WTC11 (cell line): ENCODE measurements at regions not wholly inside any gene's neighbourhood (a gene's known extent, or its start where the extent isn't known, plus 50 kb on each side); places are given as distances from the start of the nearest gene placed in this dataset.

Experiments
- ATAC-seq: fragments of 200-7000 bp; cut with Tn5 transposase; 2 replicates; pipeline ENCODE4 v1.10.0; 2021; ENCODE audit warnings: mild to moderate bottlenecking, moderate library complexity
- CTCF ChIA-PET: fragments of 300-600 bp; sonication (Branson Sonifier 250); formaldehyde crosslinking; loops from one replicate; lab custom pipeline; 2021; ENCODE audit warnings: antibody characterized with exemption; lab: Charles Lee
- POLR2A ChIA-PET: fragments of 350-600 bp; sonication (Branson Sonifier 250); formaldehyde crosslinking; loops from one replicate; lab custom pipeline; 2021; ENCODE audit warnings: antibody characterized with exemption; lab: Charles Lee
- DNase-seq: peaks from one replicate; pipeline ENCODE4 v3.0.0; 2021; ENCODE audit warnings: low spot score
- H3K27ac Mint-ChIP-seq: 2 replicates; pipeline ENCODE4 v1.8.0; 2021; ENCODE audit warnings: mixed read lengths
- H3K27me3 Mint-ChIP-seq: 2 replicates; pipeline ENCODE4 v1.8.0; 2021; ENCODE audit warnings: low read depth, mild to moderate bottlenecking, moderate library complexity, mixed read lengths
- H3K36me3 Mint-ChIP-seq: 2 replicates; pipeline ENCODE4 v1.8.0; 2021; ENCODE audit warnings: mixed read lengths
- H3K4me1 Mint-ChIP-seq: 2 replicates; pipeline ENCODE4 v1.8.0; 2022; ENCODE audit warnings: mixed read lengths
- H3K4me3 Mint-ChIP-seq: 2 replicates; pipeline ENCODE4 v1.8.0; 2021; ENCODE audit warnings: mild to moderate bottlenecking, moderate library complexity, mixed read lengths
- H3K9me3 Mint-ChIP-seq: 2 replicates; pipeline ENCODE4 v1.8.0; 2021; ENCODE audit warnings: mixed read lengths
- CREB1 ChIP-seq: sonication (generic); formaldehyde crosslinking; IDR thresholded peaks from 2 replicates; pipeline ENCODE4 v1.8.0; 2023; ENCODE audit warnings: mild to moderate bottlenecking, missing genetic modification reagents
- FOXK1 ChIP-seq: sonication (generic); formaldehyde crosslinking; IDR thresholded peaks from 2 replicates; pipeline ENCODE4 v1.8.0; 2022; ENCODE audit warnings: mild to moderate bottlenecking, moderate library complexity, missing genetic modification reagents
- FOXP1 ChIP-seq: sonication (generic); formaldehyde crosslinking; IDR thresholded peaks from 2 replicates; pipeline ENCODE4 v1.8.0; 2022; ENCODE audit warnings: missing genetic modification reagents, mild to moderate bottlenecking, moderate library complexity, borderline replicate concordance
- GABPB1 ChIP-seq: sonication (generic); formaldehyde crosslinking; IDR thresholded peaks from 2 replicates; pipeline ENCODE4 v1.8.1; 2023; ENCODE audit warnings: mild to moderate bottlenecking, missing genetic modification reagents
- GTF2I ChIP-seq: fragments of 250-450 bp; sonication (Bioruptor Pico); conservative IDR thresholded peaks from 2 replicates; pipeline ENCODE4 v1.4.0; 2021; ENCODE audit warnings: mild to moderate bottlenecking
- NR3C1 ChIP-seq: sonication (generic); formaldehyde crosslinking; conservative IDR thresholded peaks from 2 replicates; pipeline ENCODE4 v1.8.1; 2023; ENCODE audit warnings: low read depth, mild to moderate bottlenecking, missing genetic modification reagents
- PRRX2 ChIP-seq: fragments of 250-450 bp; sonication (Bioruptor Pico); IDR thresholded peaks from 2 replicates; pipeline ENCODE4 v1.8.0; 2021; ENCODE audit warnings: mild to moderate bottlenecking
- RORB ChIP-seq: fragments of 250-450 bp; sonication (Bioruptor Pico); IDR thresholded peaks from 2 replicates; pipeline ENCODE4 v1.9.0; 2021; ENCODE audit warnings: mild to moderate bottlenecking
- SMAD3 ChIP-seq: sonication (generic); formaldehyde crosslinking; IDR thresholded peaks from 2 replicates; pipeline ENCODE4 v1.8.0; 2022; ENCODE audit warnings: missing genetic modification reagents, mild to moderate bottlenecking, borderline replicate concordance
- TEAD4 ChIP-seq: sonication (generic); formaldehyde crosslinking; IDR thresholded peaks from 2 replicates; pipeline ENCODE4 v1.8.0; 2022; ENCODE audit warnings: mild to moderate bottlenecking, missing genetic modification reagents
- ZNF396 ChIP-seq: fragments of 250-450 bp; sonication (Bioruptor Pico); IDR thresholded peaks from 2 replicates; pipeline ENCODE4 v1.8.0; 2021; ENCODE audit warnings: mild to moderate bottlenecking, moderate library complexity, borderline replicate concordance
- ZNF671 ChIP-seq: fragments of 250-450 bp; sonication (Bioruptor Pico); IDR thresholded peaks from 2 replicates; pipeline ENCODE4 v1.8.0; 2021; ENCODE audit warnings: mild to moderate bottlenecking
- TF ChIP-seq, protein P1 (sequence below): sonication (generic); formaldehyde crosslinking; IDR thresholded peaks from 2 replicates; pipeline ENCODE4 v1.8.0; 2022; ENCODE audit warnings: mild to moderate bottlenecking, missing genetic modification reagents
- TF ChIP-seq, protein P2 (sequence below): sonication (generic); formaldehyde crosslinking; IDR thresholded peaks from 2 replicates; pipeline ENCODE4 v1.8.1; 2022; ENCODE audit warnings: mild to moderate bottlenecking, moderate library complexity, missing genetic modification reagents
- TF ChIP-seq, protein P3 (sequence below): sonication (generic); formaldehyde crosslinking; IDR thresholded peaks from 2 replicates; pipeline ENCODE4 v1.8.0; 2023; ENCODE audit warnings: mild to moderate bottlenecking, missing genetic modification reagents
- TF ChIP-seq, protein P4 (sequence below): sonication (generic); formaldehyde crosslinking; IDR thresholded peaks from 2 replicates; pipeline ENCODE4 v1.8.1; 2023; ENCODE audit warnings: mild to moderate bottlenecking, moderate library complexity, missing genetic modification reagents
- TF ChIP-seq, protein P5 (sequence below): sonication (generic); formaldehyde crosslinking; IDR thresholded peaks from 2 replicates; pipeline ENCODE4 v1.8.0; 2022; ENCODE audit warnings: missing genetic modification reagents
- TF ChIP-seq, protein P6 (sequence below): sonication (generic); formaldehyde crosslinking; conservative IDR thresholded peaks from 2 replicates; pipeline ENCODE4 v1.8.1; 2022; ENCODE audit warnings: mild to moderate bottlenecking, missing genetic modification reagents
- TF ChIP-seq, protein P7 (sequence below): sonication (generic); formaldehyde crosslinking; IDR thresholded peaks from 2 replicates; pipeline ENCODE4 v1.8.1; 2022; ENCODE audit warnings: missing genetic modification reagents, borderline replicate concordance
- TF ChIP-seq, protein P8 (sequence below): sonication (generic); formaldehyde crosslinking; IDR thresholded peaks from 2 replicates; pipeline ENCODE4 v1.8.0; 2023; ENCODE audit warnings: missing genetic modification reagents

DNA sequence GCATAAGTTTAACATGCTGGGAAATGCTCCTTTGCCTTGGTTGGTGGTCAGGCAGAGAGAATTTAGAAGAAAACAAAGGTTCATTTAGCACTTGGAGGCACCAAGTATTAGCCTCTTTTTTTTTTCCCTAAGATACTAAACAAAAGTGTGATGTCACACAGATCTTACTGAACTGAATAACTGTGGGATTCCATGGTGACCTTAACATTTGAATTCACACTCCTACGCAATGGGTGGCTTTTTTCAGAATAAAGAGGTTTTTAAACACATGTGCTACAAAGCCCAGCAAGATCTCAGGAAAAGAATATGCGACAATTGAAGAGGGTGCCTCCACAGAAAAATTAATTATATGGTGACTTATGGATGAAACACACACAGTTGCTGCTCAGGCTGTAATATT is 133.4 kb upstream of the ABCB5 start:
- CTCF ChIA-PET = no interaction called here
- H3K9me3 Mint-ChIP-seq = peaks cover 9% of the 10 kb centered on the region
- TF ChIP-seq PRRX2 (CRISPR knock-in tag) (no peak), NR3C1 (CRISPR knock-in tag) (no peak), GTF2I (CRISPR knock-in tag) (no peak), FOXP1 (CRISPR knock-in tag) (no peak), RORB (no peak), SMAD3 (CRISPR knock-in tag) (no peak), ZNF396 (CRISPR knock-in tag) (no peak), TEAD4 (no peak), FOXK1 (CRISPR knock-in tag) (no peak), CREB1 (CRISPR knock-in tag) (no peak), ZNF671 (CRISPR knock-in tag) (no peak), GABPB1 (CRISPR knock-in tag) (no peak)
- TF ChIP-seq, protein P1, sequence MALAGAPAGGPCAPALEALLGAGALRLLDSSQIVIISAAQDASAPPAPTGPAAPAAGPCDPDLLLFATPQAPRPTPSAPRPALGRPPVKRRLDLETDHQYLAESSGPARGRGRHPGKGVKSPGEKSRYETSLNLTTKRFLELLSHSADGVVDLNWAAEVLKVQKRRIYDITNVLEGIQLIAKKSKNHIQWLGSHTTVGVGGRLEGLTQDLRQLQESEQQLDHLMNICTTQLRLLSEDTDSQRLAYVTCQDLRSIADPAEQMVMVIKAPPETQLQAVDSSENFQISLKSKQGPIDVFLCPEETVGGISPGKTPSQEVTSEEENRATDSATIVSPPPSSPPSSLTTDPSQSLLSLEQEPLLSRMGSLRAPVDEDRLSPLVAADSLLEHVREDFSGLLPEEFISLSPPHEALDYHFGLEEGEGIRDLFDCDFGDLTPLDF (CRISPR knock-in tag) = no peak
- TF ChIP-seq, protein P2, sequence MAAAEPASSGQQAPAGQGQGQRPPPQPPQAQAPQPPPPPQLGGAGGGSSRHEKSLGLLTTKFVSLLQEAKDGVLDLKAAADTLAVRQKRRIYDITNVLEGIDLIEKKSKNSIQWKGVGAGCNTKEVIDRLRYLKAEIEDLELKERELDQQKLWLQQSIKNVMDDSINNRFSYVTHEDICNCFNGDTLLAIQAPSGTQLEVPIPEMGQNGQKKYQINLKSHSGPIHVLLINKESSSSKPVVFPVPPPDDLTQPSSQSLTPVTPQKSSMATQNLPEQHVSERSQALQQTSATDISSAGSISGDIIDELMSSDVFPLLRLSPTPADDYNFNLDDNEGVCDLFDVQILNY (CRISPR knock-in tag) = no peak
- TF ChIP-seq, protein P3, sequence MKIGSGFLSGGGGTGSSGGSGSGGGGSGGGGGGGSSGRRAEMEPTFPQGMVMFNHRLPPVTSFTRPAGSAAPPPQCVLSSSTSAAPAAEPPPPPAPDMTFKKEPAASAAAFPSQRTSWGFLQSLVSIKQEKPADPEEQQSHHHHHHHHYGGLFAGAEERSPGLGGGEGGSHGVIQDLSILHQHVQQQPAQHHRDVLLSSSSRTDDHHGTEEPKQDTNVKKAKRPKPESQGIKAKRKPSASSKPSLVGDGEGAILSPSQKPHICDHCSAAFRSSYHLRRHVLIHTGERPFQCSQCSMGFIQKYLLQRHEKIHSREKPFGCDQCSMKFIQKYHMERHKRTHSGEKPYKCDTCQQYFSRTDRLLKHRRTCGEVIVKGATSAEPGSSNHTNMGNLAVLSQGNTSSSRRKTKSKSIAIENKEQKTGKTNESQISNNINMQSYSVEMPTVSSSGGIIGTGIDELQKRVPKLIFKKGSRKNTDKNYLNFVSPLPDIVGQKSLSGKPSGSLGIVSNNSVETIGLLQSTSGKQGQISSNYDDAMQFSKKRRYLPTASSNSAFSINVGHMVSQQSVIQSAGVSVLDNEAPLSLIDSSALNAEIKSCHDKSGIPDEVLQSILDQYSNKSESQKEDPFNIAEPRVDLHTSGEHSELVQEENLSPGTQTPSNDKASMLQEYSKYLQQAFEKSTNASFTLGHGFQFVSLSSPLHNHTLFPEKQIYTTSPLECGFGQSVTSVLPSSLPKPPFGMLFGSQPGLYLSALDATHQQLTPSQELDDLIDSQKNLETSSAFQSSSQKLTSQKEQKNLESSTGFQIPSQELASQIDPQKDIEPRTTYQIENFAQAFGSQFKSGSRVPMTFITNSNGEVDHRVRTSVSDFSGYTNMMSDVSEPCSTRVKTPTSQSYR (CRISPR knock-in tag) = no peak
- TF ChIP-seq, protein P4, sequence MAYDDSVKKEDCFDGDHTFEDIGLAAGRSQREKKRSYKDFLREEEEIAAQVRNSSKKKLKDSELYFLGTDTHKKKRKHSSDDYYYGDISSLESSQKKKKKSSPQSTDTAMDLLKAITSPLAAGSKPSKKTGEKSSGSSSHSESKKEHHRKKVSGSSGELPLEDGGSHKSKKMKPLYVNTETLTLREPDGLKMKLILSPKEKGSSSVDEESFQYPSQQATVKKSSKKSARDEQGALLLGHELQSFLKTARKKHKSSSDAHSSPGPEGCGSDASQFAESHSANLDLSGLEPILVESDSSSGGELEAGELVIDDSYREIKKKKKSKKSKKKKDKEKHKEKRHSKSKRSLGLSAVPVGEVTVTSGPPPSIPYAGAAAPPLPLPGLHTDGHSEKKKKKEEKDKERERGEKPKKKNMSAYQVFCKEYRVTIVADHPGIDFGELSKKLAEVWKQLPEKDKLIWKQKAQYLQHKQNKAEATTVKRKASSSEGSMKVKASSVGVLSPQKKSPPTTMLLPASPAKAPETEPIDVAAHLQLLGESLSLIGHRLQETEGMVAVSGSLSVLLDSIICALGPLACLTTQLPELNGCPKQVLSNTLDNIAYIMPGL (CRISPR knock-in tag) = no peak
- TF ChIP-seq, protein P5, sequence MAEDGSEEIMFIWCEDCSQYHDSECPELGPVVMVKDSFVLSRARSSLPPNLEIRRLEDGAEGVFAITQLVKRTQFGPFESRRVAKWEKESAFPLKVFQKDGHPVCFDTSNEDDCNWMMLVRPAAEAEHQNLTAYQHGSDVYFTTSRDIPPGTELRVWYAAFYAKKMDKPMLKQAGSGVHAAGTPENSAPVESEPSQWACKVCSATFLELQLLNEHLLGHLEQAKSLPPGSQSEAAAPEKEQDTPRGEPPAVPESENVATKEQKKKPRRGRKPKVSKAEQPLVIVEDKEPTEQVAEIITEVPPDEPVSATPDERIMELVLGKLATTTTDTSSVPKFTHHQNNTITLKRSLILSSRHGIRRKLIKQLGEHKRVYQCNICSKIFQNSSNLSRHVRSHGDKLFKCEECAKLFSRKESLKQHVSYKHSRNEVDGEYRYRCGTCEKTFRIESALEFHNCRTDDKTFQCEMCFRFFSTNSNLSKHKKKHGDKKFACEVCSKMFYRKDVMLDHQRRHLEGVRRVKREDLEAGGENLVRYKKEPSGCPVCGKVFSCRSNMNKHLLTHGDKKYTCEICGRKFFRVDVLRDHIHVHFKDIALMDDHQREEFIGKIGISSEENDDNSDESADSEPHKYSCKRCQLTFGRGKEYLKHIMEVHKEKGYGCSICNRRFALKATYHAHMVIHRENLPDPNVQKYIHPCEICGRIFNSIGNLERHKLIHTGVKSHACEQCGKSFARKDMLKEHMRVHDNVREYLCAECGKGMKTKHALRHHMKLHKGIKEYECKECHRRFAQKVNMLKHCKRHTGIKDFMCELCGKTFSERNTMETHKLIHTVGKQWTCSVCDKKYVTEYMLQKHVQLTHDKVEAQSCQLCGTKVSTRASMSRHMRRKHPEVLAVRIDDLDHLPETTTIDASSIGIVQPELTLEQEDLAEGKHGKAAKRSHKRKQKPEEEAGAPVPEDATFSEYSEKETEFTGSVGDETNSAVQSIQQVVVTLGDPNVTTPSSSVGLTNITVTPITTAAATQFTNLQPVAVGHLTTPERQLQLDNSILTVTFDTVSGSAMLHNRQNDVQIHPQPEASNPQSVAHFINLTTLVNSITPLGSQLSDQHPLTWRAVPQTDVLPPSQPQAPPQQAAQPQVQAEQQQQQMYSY = no peak
- TF ChIP-seq, protein P6, sequence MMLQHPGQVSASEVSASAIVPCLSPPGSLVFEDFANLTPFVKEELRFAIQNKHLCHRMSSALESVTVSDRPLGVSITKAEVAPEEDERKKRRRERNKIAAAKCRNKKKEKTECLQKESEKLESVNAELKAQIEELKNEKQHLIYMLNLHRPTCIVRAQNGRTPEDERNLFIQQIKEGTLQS = no peak
- TF ChIP-seq, protein P7, sequence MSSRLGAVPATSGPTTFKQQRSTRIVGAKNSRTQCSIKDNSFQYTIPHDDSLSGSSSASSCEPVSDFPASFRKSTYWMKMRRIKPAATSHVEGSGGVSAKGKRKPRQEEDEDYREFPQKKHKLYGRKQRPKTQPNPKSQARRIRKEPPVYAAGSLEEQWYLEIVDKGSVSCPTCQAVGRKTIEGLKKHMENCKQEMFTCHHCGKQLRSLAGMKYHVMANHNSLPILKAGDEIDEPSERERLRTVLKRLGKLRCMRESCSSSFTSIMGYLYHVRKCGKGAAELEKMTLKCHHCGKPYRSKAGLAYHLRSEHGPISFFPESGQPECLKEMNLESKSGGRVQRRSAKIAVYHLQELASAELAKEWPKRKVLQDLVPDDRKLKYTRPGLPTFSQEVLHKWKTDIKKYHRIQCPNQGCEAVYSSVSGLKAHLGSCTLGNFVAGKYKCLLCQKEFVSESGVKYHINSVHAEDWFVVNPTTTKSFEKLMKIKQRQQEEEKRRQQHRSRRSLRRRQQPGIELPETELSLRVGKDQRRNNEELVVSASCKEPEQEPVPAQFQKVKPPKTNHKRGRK (CRISPR knock-in tag) = no peak
- TF ChIP-seq, protein P8, sequence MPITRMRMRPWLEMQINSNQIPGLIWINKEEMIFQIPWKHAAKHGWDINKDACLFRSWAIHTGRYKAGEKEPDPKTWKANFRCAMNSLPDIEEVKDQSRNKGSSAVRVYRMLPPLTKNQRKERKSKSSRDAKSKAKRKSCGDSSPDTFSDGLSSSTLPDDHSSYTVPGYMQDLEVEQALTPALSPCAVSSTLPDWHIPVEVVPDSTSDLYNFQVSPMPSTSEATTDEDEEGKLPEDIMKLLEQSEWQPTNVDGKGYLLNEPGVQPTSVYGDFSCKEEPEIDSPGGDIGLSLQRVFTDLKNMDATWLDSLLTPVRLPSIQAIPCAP (CRISPR knock-in tag) = no peak
- ATAC-seq = no peak
- H3K4me3 Mint-ChIP-seq = no peak overlapping the region
- no peaks in the 10 kb centered on the region for H3K36me3 Mint-ChIP-seq
- H3K4me1 Mint-ChIP-seq = no peaks in the 10 kb centered on the region
- no peak overlapping the region for H3K27ac Mint-ChIP-seq
- no peak for DNase-seq
- no peaks in the 10 kb centered on the region for H3K27me3 Mint-ChIP-seq
- POLR2A ChIA-PET = no interaction called here
